H9 (cell line): ENCODE measurements at regions not wholly inside any gene's neighbourhood (a gene's known extent, or its start where the extent isn't known, plus 50 kb on each side); places are given as distances from the start of the nearest gene placed in this dataset.

Experiments
- DNase-seq: peaks from one replicate; pipeline ENCODE4 v3.0.0-alpha.2; 2017
- H2AFZ ChIP-seq: one replicate; pipeline ENCODE4 v1.6.1; 2013; ENCODE audit warnings: mild to moderate bottlenecking, low read length, control low read depth, moderate library complexity
- H2AK5ac ChIP-seq: 2 replicates; pipeline ENCODE4 v1.6.1; 2013; ENCODE audit warnings: low read length, control low read depth, mixed read lengths; ENCODE audit not compliant: insufficient read length
- H2BK120ac ChIP-seq: one replicate; pipeline ENCODE4 v1.6.1; 2013; ENCODE audit warnings: low read depth, mild to moderate bottlenecking, low read length, control low read depth, inconsistent platforms; ENCODE audit not compliant: poor library complexity, severe bottlenecking
- H2BK12ac ChIP-seq: 2 replicates; pipeline ENCODE4 v1.6.1; 2013; ENCODE audit warnings: low read length, control low read depth, mixed read lengths, low read depth; ENCODE audit not compliant: insufficient read length
- H2BK15ac ChIP-seq: 2 replicates; pipeline ENCODE4 v1.6.1; 2013; ENCODE audit warnings: low read depth, low read length, control low read depth
- H2BK20ac ChIP-seq: one replicate; pipeline ENCODE4 v1.6.1; 2013; ENCODE audit warnings: low read depth, mild to moderate bottlenecking, low read length, control low read depth, inconsistent platforms; ENCODE audit not compliant: poor library complexity, severe bottlenecking
- H2BK5ac ChIP-seq: 2 replicates; pipeline ENCODE4 v1.6.1; 2013; ENCODE audit warnings: low read length, control low read depth, mixed read lengths; ENCODE audit not compliant: insufficient read length
- H3K14ac ChIP-seq: 2 replicates; pipeline ENCODE4 v1.6.1; 2013; ENCODE audit warnings: low read length, control low read depth; ENCODE audit not compliant: insufficient read depth
- H3K18ac ChIP-seq: 2 replicates; pipeline ENCODE4 v1.6.1; 2013; ENCODE audit warnings: low read depth, mild to moderate bottlenecking, mixed read lengths, low read length, control low read depth; ENCODE audit not compliant: insufficient read length
- H3K23ac ChIP-seq: 2 replicates; pipeline ENCODE4 v1.6.1; 2013; ENCODE audit warnings: low read length, control low read depth, mixed read lengths, low read depth; ENCODE audit not compliant: insufficient read length
- H3K23me2 ChIP-seq: 2 replicates; pipeline ENCODE4 v1.6.1; 2013; ENCODE audit warnings: low read depth, mild to moderate bottlenecking, mixed read lengths, low read length, control low read depth; ENCODE audit not compliant: insufficient read length, poor library complexity, severe bottlenecking
- H3K27ac ChIP-seq: 2 replicates; pipeline ENCODE4 v1.5.1; 2013; ENCODE audit warnings: low read length, control low read depth, mixed read lengths, low read depth; ENCODE audit not compliant: insufficient read length
- H3K27me3 ChIP-seq: 2 replicates; pipeline ENCODE4 v1.6.1; 2013; ENCODE audit warnings: low read length, control low read depth, inconsistent platforms; ENCODE audit not compliant: insufficient read depth
- H3K4ac ChIP-seq: 2 replicates; pipeline ENCODE4 v1.6.1; 2013; ENCODE audit warnings: low read depth, mild to moderate bottlenecking, control low read depth, inconsistent platforms, low read length, moderate library complexity
- H3K4me1 ChIP-seq: 2 replicates; pipeline ENCODE4 v1.6.1; 2013; ENCODE audit warnings: low read length, control low read depth, inconsistent platforms; ENCODE audit not compliant: insufficient read depth
- H3K4me2 ChIP-seq: 2 replicates; pipeline ENCODE4 v1.6.1; 2013; ENCODE audit warnings: low read length, control low read depth, mixed read lengths; ENCODE audit not compliant: insufficient read length, insufficient read depth
- H3K56ac ChIP-seq: 2 replicates; pipeline ENCODE4 v1.6.1; 2013; ENCODE audit warnings: low read depth, mild to moderate bottlenecking, mixed read lengths, low read length, control low read depth; ENCODE audit not compliant: insufficient read length
- H3K79me1 ChIP-seq: 2 replicates; pipeline ENCODE4 v1.6.1; 2013; ENCODE audit warnings: low read depth, mild to moderate bottlenecking, moderate library complexity, low read length, control low read depth, inconsistent platforms; ENCODE audit not compliant: insufficient read depth, poor library complexity, severe bottlenecking
- H3K79me2 ChIP-seq: 2 replicates; pipeline ENCODE4 v1.6.1; 2013; ENCODE audit warnings: low read length, control low read depth, inconsistent platforms; ENCODE audit not compliant: insufficient read depth
- H3K9ac ChIP-seq: 2 replicates; pipeline ENCODE4 v1.6.1; 2013; ENCODE audit warnings: low read length, control low read depth, mixed read lengths; ENCODE audit not compliant: insufficient read length; ENCODE audit errors: extremely low read depth
- H3K9me3 ChIP-seq: one replicate; pipeline ENCODE4 v1.6.1; 2013; ENCODE audit warnings: low read depth, low read length, inconsistent platforms; ENCODE audit not compliant: control insufficient read depth
- H3T11ph ChIP-seq: one replicate; pipeline ENCODE4 v1.6.1; 2013; ENCODE audit warnings: mild to moderate bottlenecking, low read length, control low read depth, inconsistent platforms
- H4K20me1 ChIP-seq: one replicate; pipeline ENCODE4 v1.6.1; 2013; ENCODE audit not compliant: control insufficient read depth, insufficient read length, insufficient read depth
- H4K5ac ChIP-seq: 2 replicates; pipeline ENCODE4 v1.6.1; 2013; ENCODE audit warnings: low read depth, mild to moderate bottlenecking, mixed read lengths, low read length, control low read depth; ENCODE audit not compliant: insufficient read length
- H4K8ac ChIP-seq: replicated peaks from 2 replicates; pipeline ENCODE4 v1.6.1; 2013; ENCODE audit warnings: low read length, control low read depth, mixed read lengths, low read depth; ENCODE audit not compliant: insufficient read length
- H4K91ac ChIP-seq: 2 replicates; pipeline ENCODE4 v1.6.1; 2013; ENCODE audit warnings: low read depth, mild to moderate bottlenecking, moderate library complexity, mixed read lengths, low read length, control low read depth; ENCODE audit not compliant: insufficient read length
- H3K27ac Mint-ChIP-seq, 3 experiments: 2 replicates in 2 of 3; 3 replicates in 1 of 3; pipeline ENCODE4 v1.8.0; 2020 to 2021; ENCODE audit warnings: mixed read lengths in 3 of 3, mild to moderate bottlenecking in 1 of 3, moderate library complexity in 1 of 3
- H3K27me3 Mint-ChIP-seq: 2 replicates; pipeline ENCODE4 v1.8.0; 2021; ENCODE audit warnings: low read depth, mild to moderate bottlenecking, moderate library complexity, mixed read lengths
- H3K36me3 Mint-ChIP-seq, 3 experiments: 2 replicates in 2 of 3; 3 replicates in 1 of 3; pipeline ENCODE4 v1.8.0; 2020 to 2021; ENCODE audit warnings: low read depth in 3 of 3, mixed read lengths in 3 of 3; ENCODE audit not compliant: insufficient read depth in 1 of 3
- H3K4me1 Mint-ChIP-seq, 2 experiments: 2 replicates each; pipeline ENCODE4 v1.8.0; 2020; ENCODE audit warnings: mixed read lengths in 2 of 2
- H3K4me3 Mint-ChIP-seq, 2 experiments: 2 replicates in 1 of 2; 3 replicates in 1 of 2; pipeline ENCODE4 v1.8.0; 2020 to 2021; ENCODE audit warnings: mild to moderate bottlenecking in 2 of 2, mixed read lengths in 2 of 2, moderate library complexity in 1 of 2
- H3K9me3 Mint-ChIP-seq, 2 experiments: 2 replicates in 1 of 2; 3 replicates in 1 of 2; pipeline ENCODE4 v1.8.0; 2020; ENCODE audit warnings: mild to moderate bottlenecking in 2 of 2, mixed read lengths in 2 of 2, moderate library complexity in 1 of 2
- WGBS: extraction: QIAGEN DNeasy Blood & Tissue Kit; methylation state at CpG from one replicate; pipeline ENCODE4 v1.1.7; 2013; ENCODE audit warnings: missing lambda C conversion rate, low lambda C conversion rate, mixed read lengths; ENCODE audit not compliant: insufficient read length; ENCODE audit errors: extremely low coverage; 5-methylcytosine and 5-hydroxymethylcytosine counted together
- TF ChIP-seq, protein P1 (sequence below): fragments of 200-600 bp; sonication (generic); conservative IDR thresholded peaks from 3 replicates; pipeline ENCODE4 v1.8.0; 2021; ENCODE audit warnings: antibody characterized with exemption, mild to moderate bottlenecking

DNA sequence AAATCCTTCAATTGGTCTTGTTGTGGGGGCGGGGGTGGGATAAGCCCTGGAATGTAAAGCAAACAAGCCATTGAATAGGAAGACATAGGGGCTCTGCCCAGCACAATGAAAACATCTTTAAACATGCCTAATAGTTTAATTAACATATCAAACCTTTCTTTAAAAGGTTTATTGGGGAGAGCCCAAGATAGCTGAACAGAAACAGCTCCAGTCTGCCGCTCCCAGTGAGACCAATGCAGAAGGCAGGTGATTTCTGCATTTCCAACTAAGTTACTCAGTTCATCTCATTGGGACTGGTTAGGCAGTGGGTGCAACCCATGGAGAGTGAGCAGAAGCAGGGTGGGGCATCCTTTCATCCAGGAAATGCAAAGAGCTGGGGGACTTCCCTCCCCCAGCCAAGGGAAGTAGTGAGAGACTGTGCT is 327.2 kb upstream of the CNKSR2 start:
- no peak overlapping the region for H2AFZ ChIP-seq
- H3K4ac ChIP-seq = no peak overlapping the region
- TF ChIP-seq, protein P1, sequence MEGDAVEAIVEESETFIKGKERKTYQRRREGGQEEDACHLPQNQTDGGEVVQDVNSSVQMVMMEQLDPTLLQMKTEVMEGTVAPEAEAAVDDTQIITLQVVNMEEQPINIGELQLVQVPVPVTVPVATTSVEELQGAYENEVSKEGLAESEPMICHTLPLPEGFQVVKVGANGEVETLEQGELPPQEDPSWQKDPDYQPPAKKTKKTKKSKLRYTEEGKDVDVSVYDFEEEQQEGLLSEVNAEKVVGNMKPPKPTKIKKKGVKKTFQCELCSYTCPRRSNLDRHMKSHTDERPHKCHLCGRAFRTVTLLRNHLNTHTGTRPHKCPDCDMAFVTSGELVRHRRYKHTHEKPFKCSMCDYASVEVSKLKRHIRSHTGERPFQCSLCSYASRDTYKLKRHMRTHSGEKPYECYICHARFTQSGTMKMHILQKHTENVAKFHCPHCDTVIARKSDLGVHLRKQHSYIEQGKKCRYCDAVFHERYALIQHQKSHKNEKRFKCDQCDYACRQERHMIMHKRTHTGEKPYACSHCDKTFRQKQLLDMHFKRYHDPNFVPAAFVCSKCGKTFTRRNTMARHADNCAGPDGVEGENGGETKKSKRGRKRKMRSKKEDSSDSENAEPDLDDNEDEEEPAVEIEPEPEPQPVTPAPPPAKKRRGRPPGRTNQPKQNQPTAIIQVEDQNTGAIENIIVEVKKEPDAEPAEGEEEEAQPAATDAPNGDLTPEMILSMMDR = no peak
- DNase-seq = peak; percentile 36
- no peak overlapping the region for H3K9ac ChIP-seq
- no peak overlapping the region for H4K91ac ChIP-seq
- peaks cover 55 to 58% of the 10 kb centered on the region in 2 experiments for H3K4me1 Mint-ChIP-seq
- no peak overlapping the region for H2BK15ac ChIP-seq
- H2BK120ac ChIP-seq = no peak overlapping the region
- H4K20me1 ChIP-seq = no peaks in the 10 kb centered on the region
- no peak overlapping the region for H3K23ac ChIP-seq
- no peak overlapping the region for H4K5ac ChIP-seq
- no peak overlapping the region for H3K27ac ChIP-seq
- no peaks in the 10 kb centered on the region; the same call in 1 of the 2 replicates for H3K4me1 ChIP-seq
- no peaks in the 10 kb centered on the region for H3K79me1 ChIP-seq
- H2BK12ac ChIP-seq = no peak overlapping the region
- no CpG with 5 or more reads among the region's 2 CpGs for WGBS
- peaks cover 0 to 44% of the 10 kb centered on the region in 2 experiments; a peak in 4 of 5 replicates for H3K9me3 Mint-ChIP-seq
- H3K4me2 ChIP-seq = no peak overlapping the region
- no peak overlapping the region for H3K14ac ChIP-seq
- no peak overlapping the region for H2BK5ac ChIP-seq
- H3K56ac ChIP-seq = no peak overlapping the region
- peak overlapping the region; percentile 22 to 54; a peak in 4 of 5 replicates for H3K4me3 Mint-ChIP-seq
- H3K27ac Mint-ChIP-seq = peak overlapping the region; percentile 74 to 98 (median 78); a peak in 6 of 7 replicates
- no peak overlapping the region for H4K8ac ChIP-seq
- no peak overlapping the region for H3T11ph ChIP-seq
- H3K27me3 ChIP-seq = no peaks in the 10 kb centered on the region
- peaks cover 4 to 11% (median 5%) of the 10 kb centered on the region in 3 experiments; a peak in 4 of 7 replicates for H3K36me3 Mint-ChIP-seq
- H2BK20ac ChIP-seq = no peak overlapping the region
- no peak overlapping the region for H3K18ac ChIP-seq
- H3K79me2 ChIP-seq = no peaks in the 10 kb centered on the region
- H2AK5ac ChIP-seq = no peak overlapping the region
- peaks cover 6% of the 10 kb centered on the region for H3K9me3 ChIP-seq
- H3K27me3 Mint-ChIP-seq = no peaks in the 10 kb centered on the region
- no peaks in the 10 kb centered on the region for H3K23me2 ChIP-seq
